ENCODE measurements at regions not wholly inside any gene's neighbourhood (a gene's known extent, or its start where the extent isn't known, plus 50 kb on each side); places are given as distances from the start of the nearest gene placed in this dataset.

DNA sequence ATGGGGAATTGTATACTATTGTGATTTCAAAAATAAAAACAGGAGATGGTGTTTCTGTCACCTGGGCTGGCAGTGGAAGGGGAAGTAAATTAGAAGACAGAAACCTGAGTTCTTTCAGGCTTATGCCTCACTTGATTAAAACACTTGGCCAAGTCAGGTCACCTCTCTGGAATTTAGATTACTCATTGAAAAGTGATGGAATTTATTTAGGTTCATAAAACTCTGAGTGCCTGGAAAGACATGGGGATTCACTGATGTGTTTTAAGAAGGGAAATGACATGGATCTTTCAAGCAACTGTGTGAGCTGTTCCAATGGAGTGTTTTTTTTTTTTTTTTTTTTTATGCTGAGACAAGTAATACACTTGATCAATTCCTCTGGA lies 400.1 kb downstream of the TMEM135 start:
- Histone ChIP-seq H3K4me1 (ENCODE audit: low read length) (peaks cover 18% of the 10 kb centered on the region), H4K20me1 (ENCODE audit: insufficient read depth, low read length) (no peaks in the 10 kb centered on the region), H3K9ac (ENCODE audit: low read length) (no peak overlapping the region), H3K79me2 (ENCODE audit: low read length) (no peaks in the 10 kb centered on the region), H3K4me3 (ENCODE audit: low read length) (no peak overlapping the region), H3K9me3 (ENCODE audit: insufficient read depth, low read length) (no peaks in the 10 kb centered on the region), H3K4me2 (ENCODE audit: low read length) (no peak overlapping the region; the same call in 1 of the 2 replicates), H3K27ac (ENCODE audit: low read length) (no peak overlapping the region), H3K27me3 (ENCODE audit: low read depth, low read length) (no peaks in the 10 kb centered on the region), H2AFZ (ENCODE audit: low read depth, low read length) (no peak overlapping the region), H3K36me3 (replicated peaks; ENCODE audit: low read depth, low read length) (no peaks in the 10 kb centered on the region)
- TF ChIP-seq, protein P1, sequence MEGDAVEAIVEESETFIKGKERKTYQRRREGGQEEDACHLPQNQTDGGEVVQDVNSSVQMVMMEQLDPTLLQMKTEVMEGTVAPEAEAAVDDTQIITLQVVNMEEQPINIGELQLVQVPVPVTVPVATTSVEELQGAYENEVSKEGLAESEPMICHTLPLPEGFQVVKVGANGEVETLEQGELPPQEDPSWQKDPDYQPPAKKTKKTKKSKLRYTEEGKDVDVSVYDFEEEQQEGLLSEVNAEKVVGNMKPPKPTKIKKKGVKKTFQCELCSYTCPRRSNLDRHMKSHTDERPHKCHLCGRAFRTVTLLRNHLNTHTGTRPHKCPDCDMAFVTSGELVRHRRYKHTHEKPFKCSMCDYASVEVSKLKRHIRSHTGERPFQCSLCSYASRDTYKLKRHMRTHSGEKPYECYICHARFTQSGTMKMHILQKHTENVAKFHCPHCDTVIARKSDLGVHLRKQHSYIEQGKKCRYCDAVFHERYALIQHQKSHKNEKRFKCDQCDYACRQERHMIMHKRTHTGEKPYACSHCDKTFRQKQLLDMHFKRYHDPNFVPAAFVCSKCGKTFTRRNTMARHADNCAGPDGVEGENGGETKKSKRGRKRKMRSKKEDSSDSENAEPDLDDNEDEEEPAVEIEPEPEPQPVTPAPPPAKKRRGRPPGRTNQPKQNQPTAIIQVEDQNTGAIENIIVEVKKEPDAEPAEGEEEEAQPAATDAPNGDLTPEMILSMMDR (IDR thresholded peaks at IDR 0.05; ENCODE audit: low read depth, low read length), result no peak
- TF ChIP-seq EZH2phosphoT487 (IDR thresholded peaks at IDR 0.05; ENCODE audit: low read depth), result no peak

DNA sequence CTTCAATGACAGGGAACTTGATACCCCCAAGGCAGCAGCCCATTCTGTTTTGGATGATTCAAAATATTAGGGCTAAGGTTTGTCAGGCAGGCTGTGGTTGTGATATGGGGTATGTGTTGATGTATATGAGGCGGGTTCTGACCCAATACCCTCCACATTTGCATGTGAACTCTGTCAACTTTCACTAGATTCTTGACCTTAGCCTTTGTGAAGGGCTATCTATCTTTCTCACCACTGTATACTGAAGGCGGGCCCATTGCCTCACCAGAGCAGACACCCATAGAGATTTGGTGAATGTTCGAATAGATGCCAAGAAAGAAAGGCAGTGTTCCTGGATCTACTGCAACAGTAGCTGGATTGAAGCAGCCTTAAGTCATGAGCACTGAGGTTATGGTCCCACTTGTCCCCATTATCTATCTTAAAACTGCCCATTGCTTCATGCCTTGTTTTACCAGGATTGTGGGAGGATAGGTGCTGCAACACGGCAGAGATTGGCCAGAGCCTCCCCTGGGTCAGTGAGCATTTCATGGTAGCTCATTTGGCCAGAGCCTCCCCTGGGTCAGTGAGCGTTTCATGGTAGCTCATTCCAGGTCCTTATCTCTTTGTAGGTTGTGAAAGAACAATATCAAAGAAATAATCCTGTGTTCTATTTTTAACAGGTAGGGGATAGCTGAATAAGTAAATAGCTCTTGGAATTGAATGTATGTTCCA lies 399.6 kb downstream of the TMEM135 start:
- Histone ChIP-seq H4K20me1 (ENCODE audit: insufficient read depth, low read length) (no peaks in the 10 kb centered on the region), H2AFZ (ENCODE audit: low read depth, low read length) (no peak overlapping the region), H3K4me3 (ENCODE audit: low read length) (no peak overlapping the region), H3K4me2 (ENCODE audit: low read length) (no peak overlapping the region), H3K9me3 (ENCODE audit: insufficient read depth, low read length) (no peaks in the 10 kb centered on the region), H3K79me2 (ENCODE audit: low read length) (no peaks in the 10 kb centered on the region), H3K27me3 (ENCODE audit: low read depth, low read length) (no peaks in the 10 kb centered on the region), H3K4me1 (ENCODE audit: low read length) (peaks cover 18% of the 10 kb centered on the region), H3K27ac (ENCODE audit: low read length) (no peak overlapping the region), H3K9ac (ENCODE audit: low read length) (no peak overlapping the region), H3K36me3 (replicated peaks; ENCODE audit: low read depth, low read length) (no peaks in the 10 kb centered on the region)
- TF ChIP-seq, protein P1 (IDR thresholded peaks at IDR 0.05; ENCODE audit: low read depth, low read length), result no peak
- no peak for TF ChIP-seq EZH2phosphoT487 (IDR thresholded peaks at IDR 0.05; ENCODE audit: low read depth)

DNA sequence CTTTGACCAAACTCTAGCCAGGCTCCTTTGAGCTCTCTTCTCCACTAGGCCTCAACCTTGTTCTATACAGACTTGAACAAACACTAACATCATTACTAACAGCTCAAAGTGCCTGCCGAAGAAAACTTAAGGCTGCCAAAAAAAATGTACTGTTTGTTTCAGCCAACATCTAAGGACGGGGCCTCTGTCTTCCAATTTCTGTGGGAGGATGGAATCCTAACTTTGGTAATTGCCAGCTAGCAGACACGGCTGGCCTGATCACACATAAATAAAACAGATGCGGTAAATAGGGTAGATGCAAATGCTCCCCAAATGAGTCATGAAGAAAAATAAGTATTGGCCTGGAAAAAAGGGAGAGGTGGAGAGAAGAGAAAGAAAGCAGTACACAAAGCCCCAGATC lies 394.3 kb downstream of the TMEM135 start:
- TF ChIP-seq, protein P1 (IDR thresholded peaks at IDR 0.05; ENCODE audit: low read depth, low read length), result no peak
- TF ChIP-seq EZH2phosphoT487 (IDR thresholded peaks at IDR 0.05; ENCODE audit: low read depth), result no peak
- Histone ChIP-seq H3K27ac (ENCODE audit: low read length) (no peak overlapping the region), H2AFZ (ENCODE audit: low read depth, low read length) (no peak overlapping the region), H3K9ac (ENCODE audit: low read length) (no peak overlapping the region), H3K9me3 (ENCODE audit: insufficient read depth, low read length) (no peaks in the 10 kb centered on the region), H3K4me2 (ENCODE audit: low read length) (no peak overlapping the region), H3K27me3 (ENCODE audit: low read depth, low read length) (no peaks in the 10 kb centered on the region), H3K4me3 (ENCODE audit: low read length) (no peak overlapping the region), H4K20me1 (ENCODE audit: insufficient read depth, low read length) (no peaks in the 10 kb centered on the region), H3K79me2 (ENCODE audit: low read length) (no peaks in the 10 kb centered on the region), H3K36me3 (replicated peaks; ENCODE audit: low read depth, low read length) (no peaks in the 10 kb centered on the region), H3K4me1 (ENCODE audit: low read length) (peaks cover 2% of the 10 kb centered on the region; the same call in 1 of the 2 replicates)

DNA sequence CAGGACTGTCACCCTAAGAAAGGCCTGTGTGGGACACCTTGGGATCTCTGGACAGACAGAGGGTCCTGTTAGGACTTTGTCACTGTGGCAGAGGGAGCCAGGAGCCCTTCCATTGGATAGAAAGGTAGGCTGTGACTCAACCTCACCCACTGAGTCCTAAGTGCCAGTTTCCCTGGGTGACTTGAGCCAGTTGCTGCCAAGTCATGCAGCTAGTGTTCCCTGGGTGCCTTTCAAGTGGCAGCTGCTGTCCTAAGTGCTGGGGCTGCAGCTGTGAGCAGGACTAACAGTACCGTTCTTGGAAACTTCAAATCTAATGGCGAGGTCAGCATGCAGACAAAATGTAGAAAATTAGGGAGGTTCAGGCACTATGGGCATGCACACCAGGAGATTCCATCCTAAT lies 393.7 kb downstream of the TMEM135 start:
- H3K27ac ChIP-seq (ENCODE audit: low read length), result no peak overlapping the region
- H3K36me3 ChIP-seq (replicated peaks; ENCODE audit: low read depth, low read length), result no peaks in the 10 kb centered on the region
- H3K4me2 ChIP-seq (ENCODE audit: low read length), result no peak overlapping the region
- H3K4me1 ChIP-seq (ENCODE audit: low read length), result no peaks in the 10 kb centered on the region
- H3K9ac ChIP-seq (ENCODE audit: low read length), result no peak overlapping the region
- no peak for TF ChIP-seq EZH2phosphoT487 (IDR thresholded peaks at IDR 0.05; ENCODE audit: low read depth)
- TF ChIP-seq, protein P1 (IDR thresholded peaks at IDR 0.05; ENCODE audit: low read depth, low read length), result no peak
- no peaks in the 10 kb centered on the region for H4K20me1 ChIP-seq (ENCODE audit: insufficient read depth, low read length)
- H3K4me3 ChIP-seq (ENCODE audit: low read length), result no peak overlapping the region
- no peaks in the 10 kb centered on the region for H3K9me3 ChIP-seq (ENCODE audit: insufficient read depth, low read length)
- H3K27me3 ChIP-seq (ENCODE audit: low read depth, low read length), result no peaks in the 10 kb centered on the region
- no peak overlapping the region for H2AFZ ChIP-seq (ENCODE audit: low read depth, low read length)
- no peaks in the 10 kb centered on the region for H3K79me2 ChIP-seq (ENCODE audit: low read length)
